GM13977 (cell line): ENCODE measurements at regions not wholly inside any gene's neighbourhood (a gene's known extent, or its start where the extent isn't known, plus 50 kb on each side); places are given as distances from the start of the nearest gene placed in this dataset.

Experiments
- DNase-seq: peaks from one replicate; pipeline ENCODE4 v3.0.0; 2012; ENCODE audit warnings: low spot score
- in situ Hi-C: fragments of 300-500 bp; cut with MboI; formaldehyde crosslinking; loops from one replicate; pipeline ENCODE4 v1.12.0; 2022; ENCODE audit warnings: low sequenced_read_pairs, low pct_unique_long_range_greater_than_20kb, mixed read lengths, inconsistent platforms; ENCODE audit not compliant: unreplicated experiment
- TF ChIP-seq, protein P1 (sequence below): IDR thresholded peaks from 2 replicates; pipeline ENCODE4 v1.5.1; 2012; ENCODE audit warnings: mild to moderate bottlenecking, control low read depth; ENCODE audit not compliant: insufficient read depth; ENCODE audit errors: extremely low read depth, missing control alignments

GRCh38 chr1:172827301-172827700 is 168.4 kb downstream of the FASLG start:
- TF ChIP-seq, protein P1, sequence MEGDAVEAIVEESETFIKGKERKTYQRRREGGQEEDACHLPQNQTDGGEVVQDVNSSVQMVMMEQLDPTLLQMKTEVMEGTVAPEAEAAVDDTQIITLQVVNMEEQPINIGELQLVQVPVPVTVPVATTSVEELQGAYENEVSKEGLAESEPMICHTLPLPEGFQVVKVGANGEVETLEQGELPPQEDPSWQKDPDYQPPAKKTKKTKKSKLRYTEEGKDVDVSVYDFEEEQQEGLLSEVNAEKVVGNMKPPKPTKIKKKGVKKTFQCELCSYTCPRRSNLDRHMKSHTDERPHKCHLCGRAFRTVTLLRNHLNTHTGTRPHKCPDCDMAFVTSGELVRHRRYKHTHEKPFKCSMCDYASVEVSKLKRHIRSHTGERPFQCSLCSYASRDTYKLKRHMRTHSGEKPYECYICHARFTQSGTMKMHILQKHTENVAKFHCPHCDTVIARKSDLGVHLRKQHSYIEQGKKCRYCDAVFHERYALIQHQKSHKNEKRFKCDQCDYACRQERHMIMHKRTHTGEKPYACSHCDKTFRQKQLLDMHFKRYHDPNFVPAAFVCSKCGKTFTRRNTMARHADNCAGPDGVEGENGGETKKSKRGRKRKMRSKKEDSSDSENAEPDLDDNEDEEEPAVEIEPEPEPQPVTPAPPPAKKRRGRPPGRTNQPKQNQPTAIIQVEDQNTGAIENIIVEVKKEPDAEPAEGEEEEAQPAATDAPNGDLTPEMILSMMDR, result no peak
- no peak for DNase-seq
- in situ Hi-C loops, result no loop called here

- TF ChIP-seq, protein P1, result no peak
- in situ Hi-C loops, result no loop called here
- no peak for DNase-seq
Measured at GRCh38 chr1:172827841-172828240, 168.9 kb downstream of the FASLG start.

GRCh38 chr1:172832006-172832725 is 173.3 kb downstream of the FASLG start:
- in situ Hi-C loops, result no loop called here
- DNase-seq, result no peak
- TF ChIP-seq, protein P1, result no peak

DNA sequence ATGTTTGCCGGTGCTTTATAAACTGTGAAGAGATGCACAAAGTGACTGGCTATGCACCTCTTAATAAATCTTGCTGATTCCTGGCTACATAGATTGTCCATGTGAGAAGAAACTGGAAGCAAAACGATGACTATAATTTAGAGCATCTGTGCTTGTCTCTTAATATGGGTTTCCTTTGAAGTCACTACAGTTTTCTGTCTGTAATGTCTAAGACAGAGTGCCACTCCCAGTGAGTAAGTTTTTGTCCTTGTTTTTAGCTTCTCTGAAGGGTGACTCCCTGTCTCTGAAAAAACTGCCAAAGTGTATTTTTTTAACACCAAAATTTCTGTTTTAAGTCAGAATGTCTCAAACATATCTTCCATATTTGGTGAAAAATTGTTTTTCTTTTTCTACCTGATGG is 175.1 kb downstream of the FASLG start:
- in situ Hi-C loops, result no loop called here
- DNase-seq, result no peak

DNA sequence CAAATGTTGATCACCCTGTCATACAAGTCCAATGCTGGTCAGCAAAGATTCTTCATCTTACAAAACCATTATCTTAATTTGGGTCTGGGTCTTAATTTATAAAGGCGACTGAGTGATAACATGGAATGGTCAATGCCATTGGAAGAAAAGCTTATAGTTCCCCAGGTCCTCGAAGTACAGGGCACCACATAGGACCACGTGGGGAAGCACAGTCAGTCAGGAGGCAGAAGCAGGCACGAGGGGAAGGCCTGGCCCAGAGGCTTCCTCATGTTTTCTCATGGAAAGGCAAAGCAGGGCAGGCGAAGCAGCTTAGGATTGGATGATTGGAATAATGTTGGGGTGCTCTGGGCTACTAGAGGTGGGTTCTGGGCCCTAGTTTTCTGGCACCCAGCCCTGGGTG is 175.7 kb downstream of the FASLG start:
- TF ChIP-seq, protein P1, result no peak
- no peak for DNase-seq
- in situ Hi-C loops, result no loop called here

More for the DNA sequence above, 175.1 kb downstream of the FASLG start:
- TF ChIP-seq, protein P1, result no peak

DNA sequence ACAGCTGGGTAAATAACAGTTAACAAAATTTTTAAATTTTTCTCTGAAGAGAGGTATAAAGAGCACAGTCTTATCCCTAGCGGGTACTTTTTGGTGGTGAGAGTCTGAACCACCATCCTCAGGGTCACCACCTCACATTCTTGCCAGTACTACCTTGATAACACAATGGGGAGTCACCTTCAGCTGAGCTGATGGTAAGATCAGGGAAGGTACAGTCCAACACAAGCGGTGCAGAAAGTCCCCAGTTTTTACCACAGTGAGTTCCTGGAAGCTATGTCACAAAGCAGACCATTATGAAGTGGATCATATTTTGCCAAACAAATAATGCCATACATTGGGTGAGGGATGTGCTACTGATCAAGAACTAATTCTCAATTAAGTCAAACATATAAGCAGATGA is 176.9 kb downstream of the FASLG start:
- TF ChIP-seq, protein P1, result no peak
- in situ Hi-C loops, result no loop called here
- no peak for DNase-seq
